HepG2 (cell line): ENCODE measurements at regions not wholly inside any gene's neighbourhood (a gene's known extent, or its start where the extent isn't known, plus 50 kb on each side); places are given as distances from the start of the nearest gene placed in this dataset.

ENCODE experiments used
- ATAC-seq: fragments of 200-7000 bp; cut with Tn5 transposase; 3 replicates; pipeline ENCODE4 v1.9.1; 2020; ENCODE audit warnings: mild to moderate bottlenecking, moderate library complexity
- BruUV-seq: library from RNA; stranded (reverse); fragments of 400-500 nt; replicated peaks from 2 replicates; lab custom pipeline; 2021; lab: Mats Ljungman, UMichigan
- CTCF ChIA-PET: fragments of 300-600 bp; formaldehyde crosslinking; extraction: SDS; loops from one replicate; lab custom pipeline; 2021; ENCODE audit warnings: low total read pairs, inconsistent platforms, low intra/inter-chr PET ratio; lab: Yijun Ruan, JAX
- POLR2A ChIA-PET: fragments of 350-600 bp; sonication (Branson Sonifier 250); formaldehyde crosslinking; loops from one replicate; lab custom pipeline; 2020; ENCODE audit warnings: antibody characterized with exemption, inconsistent platforms; lab: Yijun Ruan, JAX
- DNase-seq: peaks from one replicate; pipeline ENCODE4 v3.0.0-alpha.2; 2015; ENCODE audit warnings: low spot score
- FAIRE-seq: peaks from 3 replicates; lab custom pipeline; 2011; peaks lifted over from hg19 to GRCh38; lab: Jason Lieb, UNC
- H2AFZ ChIP-seq: one replicate; pipeline ENCODE4 v1.6.1; 2011; ENCODE audit warnings: low read length, inconsistent platforms
- H3K27ac ChIP-seq: fragments of 300-600 bp; 3 replicates; pipeline ENCODE4 v1.8.0; 2011; ENCODE audit warnings: mixed run types, mild to moderate bottlenecking, mixed read lengths, low read length, inconsistent platforms; ENCODE audit not compliant: insufficient read depth; ENCODE audit errors: extremely low read length
- H3K27me3 ChIP-seq, 2 experiments: fragments of 200-600 bp in 1 of 2; 2 replicates in 1 of 2; 3 replicates in 1 of 2; pipeline versions ENCODE4 v1.6.0 to v1.8.0; 2011; ENCODE audit warnings: low read length in 2 of 2, mild to moderate bottlenecking in 2 of 2, moderate library complexity in 2 of 2, inconsistent platforms in 1 of 2; ENCODE audit not compliant: insufficient read depth in 2 of 2, control insufficient read depth in 1 of 2
- H3K36me3 ChIP-seq, 2 experiments: fragments of 200-600 bp in 1 of 2; replicated peaks in 1 of 2; 2 replicates in 1 of 2; 3 replicates in 1 of 2; pipeline versions ENCODE4 v1.5.1 to v1.8.0; 2011; ENCODE audit warnings: low read length in 2 of 2, inconsistent platforms in 1 of 2; ENCODE audit not compliant: insufficient read depth in 2 of 2, control insufficient read depth in 1 of 2
- H3K4me1 ChIP-seq: 2 replicates; pipeline ENCODE4 v1.5.1; 2012; ENCODE audit warnings: low read length, inconsistent platforms; ENCODE audit not compliant: insufficient read depth
- H3K4me2 ChIP-seq: 2 replicates; pipeline ENCODE4 v1.6.0; 2011; ENCODE audit warnings: low read depth, low read length, inconsistent platforms
- H3K4me3 ChIP-seq, 3 experiments: fragments of 200-600 bp in 1 of 3; sonication (generic), shearing (Covaris generic) in 1 of 3; replicated peaks in 1 of 3; 2 replicates each; pipeline ENCODE4 v1.5.1; 2011 to 2016; ENCODE audit warnings: low read length in 3 of 3, inconsistent platforms in 2 of 3, low read depth in 2 of 3, mild to moderate bottlenecking in 2 of 3, control low read depth in 1 of 3, mixed read lengths in 1 of 3; ENCODE audit not compliant: insufficient read depth in 1 of 3
- H3K79me2 ChIP-seq: one replicate; pipeline ENCODE4 v1.6.1; 2011; ENCODE audit warnings: low read length, inconsistent platforms; ENCODE audit not compliant: insufficient read depth
- H3K9ac ChIP-seq: 2 replicates; pipeline ENCODE4 v1.6.0; 2011; ENCODE audit warnings: mild to moderate bottlenecking, low read depth, low read length, inconsistent platforms; ENCODE audit not compliant: insufficient read depth
- H3K9me3 ChIP-seq: 2 replicates; pipeline ENCODE4 v1.5.1; 2012; ENCODE audit warnings: mild to moderate bottlenecking, low read length
- H4K20me1 ChIP-seq: 2 replicates; pipeline ENCODE4 v1.6.0; 2011; ENCODE audit warnings: inconsistent platforms, mild to moderate bottlenecking, low read length, moderate library complexity; ENCODE audit not compliant: insufficient read depth
- BRD4 ChIP-seq: sonication (generic); formaldehyde crosslinking; IDR thresholded peaks from 2 replicates; pipeline ENCODE4 v1.4.0; 2020; ENCODE audit warnings: missing genetic modification reagents
- GZF1 ChIP-seq: sonication (generic); formaldehyde crosslinking; IDR thresholded peaks from 2 replicates; pipeline ENCODE4 v1.5.1; 2020; ENCODE audit warnings: mild to moderate bottlenecking, missing genetic modification reagents
- HNRNPUL1 ChIP-seq: fragments of 200-400 bp; formaldehyde crosslinking; IDR thresholded peaks from 2 replicates; pipeline ENCODE4 v1.6.1; 2017; ENCODE audit warnings: low read depth, mild to moderate bottlenecking, low read length, moderate library complexity
- MED13 ChIP-seq: sonication (generic); formaldehyde crosslinking; IDR thresholded peaks from 2 replicates; pipeline ENCODE4 v1.5.0; 2020; ENCODE audit warnings: missing genetic modification reagents
- MLLT10 ChIP-seq: sonication (generic); formaldehyde crosslinking; IDR thresholded peaks from 2 replicates; pipeline ENCODE4 v1.4.0; 2020; ENCODE audit warnings: missing genetic modification reagents
- NCOA5 ChIP-seq: sonication (generic); formaldehyde crosslinking; IDR thresholded peaks from 2 replicates; pipeline ENCODE4 v1.4.0; 2020; ENCODE audit warnings: missing genetic modification reagents
- RAD51 ChIP-seq: fragments of 450-650 bp; IDR thresholded peaks from 2 replicates; pipeline ENCODE4 v1.6.1; 2016; ENCODE audit warnings: borderline replicate concordance
- RXRB ChIP-seq: IDR thresholded peaks from 2 replicates; pipeline ENCODE4 v1.6.1; 2016; ENCODE audit warnings: borderline replicate concordance, missing genetic modification reagents, missing compliant biosample characterization
- ZFP82 ChIP-seq: sonication (generic); formaldehyde crosslinking; IDR thresholded peaks from 2 replicates; pipeline ENCODE4 v1.5.1; 2020; ENCODE audit warnings: mild to moderate bottlenecking, missing genetic modification reagents, borderline replicate concordance
- ZNF138 ChIP-seq: sonication (generic); formaldehyde crosslinking; IDR thresholded peaks from 2 replicates; pipeline ENCODE4 v1.5.0; 2020; ENCODE audit warnings: mild to moderate bottlenecking, low read depth, missing genetic modification reagents
- ZNF33A ChIP-seq: sonication (generic); formaldehyde crosslinking; IDR thresholded peaks from 2 replicates; pipeline ENCODE4 v1.5.1; 2020; ENCODE audit warnings: missing genetic modification reagents, mild to moderate bottlenecking, moderate library complexity, borderline replicate concordance
- WGBS: methylation state at CpG from one replicate; pipeline ENCODE4 v1.1.6; 2017; ENCODE audit warnings: low lambda C conversion rate; 5-methylcytosine and 5-hydroxymethylcytosine counted together
- in situ Hi-C: cut with HindIII; loops from 2 replicates; pipeline ENCODE4 v1.10.0; 2017; ENCODE audit warnings: low pct_unique_long_range_greater_than_20kb; ENCODE audit not compliant: extremely low pct_ligation_motif_present
- intact Hi-C: fragments of 100-400 bp; cut with micrococcal nuclease; formaldehyde crosslinking; loops from one replicate; pipeline ENCODE4 v1.10.0; 2022; ENCODE audit not compliant: unreplicated experiment
- TF ChIP-seq, protein P1 (sequence below): IDR thresholded peaks from 2 replicates; pipeline ENCODE4 v1.6.1; 2016; ENCODE audit warnings: mild to moderate bottlenecking
- TF ChIP-seq, protein P2 (sequence below): sonication (generic); formaldehyde crosslinking; IDR thresholded peaks from 2 replicates; pipeline ENCODE4 v1.4.0; 2020; ENCODE audit warnings: mild to moderate bottlenecking, low read depth, missing genetic modification reagents
- TF ChIP-seq, protein P3 (sequence below): sonication (generic); formaldehyde crosslinking; conservative IDR thresholded peaks from 2 replicates; pipeline ENCODE4 v1.5.0; 2020; ENCODE audit warnings: missing genetic modification reagents
- TF ChIP-seq, protein P4 (sequence below): sonication (generic); formaldehyde crosslinking; conservative IDR thresholded peaks from 2 replicates; pipeline ENCODE4 v1.8.1; 2023; ENCODE audit warnings: missing genetic modification reagents

DNA sequence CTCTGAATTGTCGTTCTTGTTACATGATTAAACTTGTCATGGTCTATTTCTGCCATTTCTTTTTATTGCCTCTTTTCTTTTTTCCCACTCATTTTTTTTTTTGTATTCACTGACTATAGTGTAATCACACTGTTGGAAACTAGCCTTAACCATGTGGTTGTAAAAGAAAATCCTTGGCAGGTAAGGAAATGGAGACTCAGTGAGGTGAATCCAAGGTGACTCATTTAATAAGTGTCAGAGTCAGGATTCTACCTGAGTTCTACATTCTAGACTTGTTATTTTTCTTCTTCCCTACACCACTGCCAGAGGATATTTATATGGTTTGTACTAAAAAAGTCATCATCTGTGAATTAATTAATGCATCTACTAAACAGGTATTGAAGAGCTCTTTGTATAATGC, 152.2 kb downstream of the CBLL2 start:
- CTCF ChIA-PET: no interaction called here
- H2AFZ ChIP-seq: no peak overlapping the region
- H3K4me1 ChIP-seq: no peaks in the 10 kb centered on the region
- 0% methylated on average over 1 of the region's 1 CpG for WGBS
- no peak overlapping the region for H3K4me2 ChIP-seq
- no peak overlapping the region for H3K9ac ChIP-seq
- no peak overlapping the region for H3K4me3 ChIP-seq
- TF ChIP-seq BRD4 (no peak), MED13 (no peak), NCOA5 (CRISPR knock-in tag) (no peak), MLLT10 (CRISPR knock-in tag) (no peak), ZNF138 (CRISPR knock-in tag) (no peak), GZF1 (CRISPR knock-in tag) (no peak), RAD51 (no peak), ZNF33A (CRISPR knock-in tag) (no peak), HNRNPUL1 (no peak), ZFP82 (CRISPR knock-in tag) (no peak), RXRB (no peak)
- TF ChIP-seq, protein P1, sequence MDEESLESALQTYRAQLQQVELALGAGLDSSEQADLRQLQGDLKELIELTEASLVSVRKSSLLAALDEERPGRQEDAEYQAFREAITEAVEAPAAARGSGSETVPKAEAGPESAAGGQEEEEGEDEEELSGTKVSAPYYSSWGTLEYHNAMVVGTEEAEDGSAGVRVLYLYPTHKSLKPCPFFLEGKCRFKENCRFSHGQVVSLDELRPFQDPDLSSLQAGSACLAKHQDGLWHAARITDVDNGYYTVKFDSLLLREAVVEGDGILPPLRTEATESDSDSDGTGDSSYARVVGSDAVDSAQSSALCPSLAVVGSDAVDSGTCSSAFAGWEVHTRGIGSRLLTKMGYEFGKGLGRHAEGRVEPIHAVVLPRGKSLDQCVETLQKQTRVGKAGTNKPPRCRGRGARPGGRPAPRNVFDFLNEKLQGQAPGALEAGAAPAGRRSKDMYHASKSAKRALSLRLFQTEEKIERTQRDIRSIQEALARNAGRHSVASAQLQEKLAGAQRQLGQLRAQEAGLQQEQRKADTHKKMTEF: no peak
- TF ChIP-seq, protein P2, sequence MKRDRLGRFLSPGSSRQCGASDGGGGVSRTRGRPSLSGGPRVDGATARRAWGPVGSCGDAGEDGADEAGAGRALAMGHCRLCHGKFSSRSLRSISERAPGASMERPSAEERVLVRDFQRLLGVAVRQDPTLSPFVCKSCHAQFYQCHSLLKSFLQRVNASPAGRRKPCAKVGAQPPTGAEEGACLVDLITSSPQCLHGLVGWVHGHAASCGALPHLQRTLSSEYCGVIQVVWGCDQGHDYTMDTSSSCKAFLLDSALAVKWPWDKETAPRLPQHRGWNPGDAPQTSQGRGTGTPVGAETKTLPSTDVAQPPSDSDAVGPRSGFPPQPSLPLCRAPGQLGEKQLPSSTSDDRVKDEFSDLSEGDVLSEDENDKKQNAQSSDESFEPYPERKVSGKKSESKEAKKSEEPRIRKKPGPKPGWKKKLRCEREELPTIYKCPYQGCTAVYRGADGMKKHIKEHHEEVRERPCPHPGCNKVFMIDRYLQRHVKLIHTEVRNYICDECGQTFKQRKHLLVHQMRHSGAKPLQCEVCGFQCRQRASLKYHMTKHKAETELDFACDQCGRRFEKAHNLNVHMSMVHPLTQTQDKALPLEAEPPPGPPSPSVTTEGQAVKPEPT (CRISPR knock-in tag): no peak
- TF ChIP-seq, protein P3, sequence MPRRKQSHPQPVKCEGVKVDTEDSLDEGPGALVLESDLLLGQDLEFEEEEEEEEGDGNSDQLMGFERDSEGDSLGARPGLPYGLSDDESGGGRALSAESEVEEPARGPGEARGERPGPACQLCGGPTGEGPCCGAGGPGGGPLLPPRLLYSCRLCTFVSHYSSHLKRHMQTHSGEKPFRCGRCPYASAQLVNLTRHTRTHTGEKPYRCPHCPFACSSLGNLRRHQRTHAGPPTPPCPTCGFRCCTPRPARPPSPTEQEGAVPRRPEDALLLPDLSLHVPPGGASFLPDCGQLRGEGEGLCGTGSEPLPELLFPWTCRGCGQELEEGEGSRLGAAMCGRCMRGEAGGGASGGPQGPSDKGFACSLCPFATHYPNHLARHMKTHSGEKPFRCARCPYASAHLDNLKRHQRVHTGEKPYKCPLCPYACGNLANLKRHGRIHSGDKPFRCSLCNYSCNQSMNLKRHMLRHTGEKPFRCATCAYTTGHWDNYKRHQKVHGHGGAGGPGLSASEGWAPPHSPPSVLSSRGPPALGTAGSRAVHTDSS (CRISPR knock-in tag): no peak
- TF ChIP-seq, protein P4, sequence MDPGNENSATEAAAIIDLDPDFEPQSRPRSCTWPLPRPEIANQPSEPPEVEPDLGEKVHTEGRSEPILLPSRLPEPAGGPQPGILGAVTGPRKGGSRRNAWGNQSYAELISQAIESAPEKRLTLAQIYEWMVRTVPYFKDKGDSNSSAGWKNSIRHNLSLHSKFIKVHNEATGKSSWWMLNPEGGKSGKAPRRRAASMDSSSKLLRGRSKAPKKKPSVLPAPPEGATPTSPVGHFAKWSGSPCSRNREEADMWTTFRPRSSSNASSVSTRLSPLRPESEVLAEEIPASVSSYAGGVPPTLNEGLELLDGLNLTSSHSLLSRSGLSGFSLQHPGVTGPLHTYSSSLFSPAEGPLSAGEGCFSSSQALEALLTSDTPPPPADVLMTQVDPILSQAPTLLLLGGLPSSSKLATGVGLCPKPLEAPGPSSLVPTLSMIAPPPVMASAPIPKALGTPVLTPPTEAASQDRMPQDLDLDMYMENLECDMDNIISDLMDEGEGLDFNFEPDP (CRISPR knock-in tag): no peak
- TF ChIP-seq, all 625 proteins: peak for 0
- in situ Hi-C loops (no loop called here), intact Hi-C loops (no loop called here)
- ATAC-seq (no peak), FAIRE-seq (no peak), DNase-seq (no peak)
- Histone ChIP-seq H3K36me3 (no peaks in the 10 kb centered on the region), H3K27ac (no peak overlapping the region), H3K9me3 (no peaks in the 10 kb centered on the region), H3K79me2 (no peaks in the 10 kb centered on the region), H4K20me1 (no peaks in the 10 kb centered on the region), H3K27me3 (no peaks in the 10 kb centered on the region)
- no TSS peak for BruUV-seq
- POLR2A ChIA-PET: no interaction called here
